Neural progenitor cell (in vitro differentiated cells): ENCODE measurements at regions not wholly inside any gene's neighbourhood (a gene's known extent, or its start where the extent isn't known, plus 50 kb on each side); places are given as distances from the start of the nearest gene placed in this dataset.

ENCODE experiments used
- EZH2 ChIP-seq: fragments of 200-600 bp; sonication (generic); IDR thresholded peaks from 2 replicates; pipeline ENCODE4 v1.6.1; 2017; ENCODE audit warnings: antibody characterized with exemption, mild to moderate bottlenecking, moderate library complexity
- TF ChIP-seq, protein P1 (sequence below): fragments of 200-600 bp; sonication (generic); IDR thresholded peaks from 2 replicates; pipeline ENCODE4 v1.5.1; 2017; ENCODE audit warnings: antibody characterized with exemption, mild to moderate bottlenecking

DNA sequence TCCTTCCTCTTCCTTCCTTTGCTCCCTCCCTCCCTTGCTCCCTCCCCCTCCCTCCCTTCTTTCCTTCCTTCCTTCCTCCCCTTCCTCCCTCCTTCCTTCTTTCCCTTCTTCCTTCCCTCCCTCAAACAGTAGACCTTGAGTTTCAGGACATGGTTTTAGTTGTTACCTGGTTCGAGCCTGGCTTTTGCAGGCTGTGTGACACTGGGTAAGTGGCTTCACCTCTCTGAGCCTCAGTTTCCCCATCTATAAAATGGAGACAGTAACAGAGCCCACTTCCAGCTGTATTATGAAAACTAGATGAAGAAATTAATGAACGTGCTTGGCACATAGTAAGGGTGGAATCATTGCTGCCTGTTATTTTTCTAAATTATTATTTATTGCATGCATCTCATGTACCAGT is 171.0 kb upstream of the LHX5 start:
- TF ChIP-seq, protein P1, sequence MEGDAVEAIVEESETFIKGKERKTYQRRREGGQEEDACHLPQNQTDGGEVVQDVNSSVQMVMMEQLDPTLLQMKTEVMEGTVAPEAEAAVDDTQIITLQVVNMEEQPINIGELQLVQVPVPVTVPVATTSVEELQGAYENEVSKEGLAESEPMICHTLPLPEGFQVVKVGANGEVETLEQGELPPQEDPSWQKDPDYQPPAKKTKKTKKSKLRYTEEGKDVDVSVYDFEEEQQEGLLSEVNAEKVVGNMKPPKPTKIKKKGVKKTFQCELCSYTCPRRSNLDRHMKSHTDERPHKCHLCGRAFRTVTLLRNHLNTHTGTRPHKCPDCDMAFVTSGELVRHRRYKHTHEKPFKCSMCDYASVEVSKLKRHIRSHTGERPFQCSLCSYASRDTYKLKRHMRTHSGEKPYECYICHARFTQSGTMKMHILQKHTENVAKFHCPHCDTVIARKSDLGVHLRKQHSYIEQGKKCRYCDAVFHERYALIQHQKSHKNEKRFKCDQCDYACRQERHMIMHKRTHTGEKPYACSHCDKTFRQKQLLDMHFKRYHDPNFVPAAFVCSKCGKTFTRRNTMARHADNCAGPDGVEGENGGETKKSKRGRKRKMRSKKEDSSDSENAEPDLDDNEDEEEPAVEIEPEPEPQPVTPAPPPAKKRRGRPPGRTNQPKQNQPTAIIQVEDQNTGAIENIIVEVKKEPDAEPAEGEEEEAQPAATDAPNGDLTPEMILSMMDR: no peak
- no peak for TF ChIP-seq EZH2
